Activated CD8-positive, alpha-beta memory T cell treated with anti-CD3 and anti-CD28 coated beads, Interleukin-2, amount 50 U/mL, for 48 hours (primary cell): ENCODE measurements at regions not wholly inside any gene's neighbourhood (a gene's known extent, or its start where the extent isn't known, plus 50 kb on each side); places are given as distances from the start of the nearest gene placed in this dataset.
"Not testable (repeated sequence)": the region's sequence is repeated elsewhere in the genome, so short reads cannot be mapped to it uniquely, and the experiment has no call there.

Source experiments
- DNase-seq: peaks from one replicate; pipeline ENCODE4 v3.0.0-alpha.2; 2020

DNA sequence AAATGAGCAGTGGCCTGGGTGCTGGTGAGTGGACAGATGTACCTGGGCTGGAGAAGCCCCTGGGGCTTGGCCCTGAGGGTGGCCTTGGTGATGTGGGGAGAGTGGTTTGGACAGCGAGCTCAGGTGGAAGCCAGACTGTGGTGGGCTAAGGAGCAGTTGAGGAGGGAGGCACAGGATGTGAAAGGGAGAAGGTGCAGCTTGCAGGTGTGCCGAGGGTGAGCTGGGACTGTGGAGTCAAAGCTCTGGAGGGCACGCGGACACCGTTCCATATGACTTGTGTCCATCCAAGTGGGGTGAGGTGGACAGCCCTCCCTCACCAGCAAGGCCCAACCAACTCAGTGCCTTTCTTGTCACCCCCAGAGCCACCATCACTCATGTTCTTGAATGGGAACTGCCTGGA, 170.8 kb upstream of the ZNF267 start:
- no peak for DNase-seq

DNA sequence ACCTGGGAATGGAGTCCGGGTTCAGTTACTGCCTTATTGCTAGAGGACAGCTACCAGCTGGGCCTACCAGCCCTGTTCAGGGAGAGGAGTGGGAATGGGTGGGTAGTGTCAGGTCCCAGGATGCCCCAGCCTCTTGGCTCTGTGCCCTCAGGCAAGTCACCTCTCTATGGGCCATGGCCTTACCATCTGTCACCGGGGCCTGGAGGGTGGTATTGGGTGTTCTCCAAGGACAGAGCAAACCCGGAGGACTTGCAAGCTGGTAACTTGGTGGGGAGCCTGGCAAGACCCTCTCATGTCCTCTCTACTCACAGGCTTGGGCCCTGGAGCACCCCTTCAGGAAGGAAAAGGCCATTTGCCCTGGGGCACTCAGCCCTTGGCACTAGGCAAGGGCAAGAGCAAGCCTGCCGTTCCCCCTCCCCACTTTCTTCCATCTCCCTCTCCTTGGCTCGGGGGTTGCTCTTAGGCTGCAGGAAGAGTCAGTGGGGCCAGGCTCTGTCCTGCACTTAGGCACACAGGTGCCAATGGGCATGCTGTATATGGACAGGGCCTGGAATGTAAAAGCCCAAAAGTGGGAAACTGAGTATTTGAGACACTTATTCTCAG, 170.0 kb upstream of the ZNF267 start:
- no peak for DNase-seq

DNA sequence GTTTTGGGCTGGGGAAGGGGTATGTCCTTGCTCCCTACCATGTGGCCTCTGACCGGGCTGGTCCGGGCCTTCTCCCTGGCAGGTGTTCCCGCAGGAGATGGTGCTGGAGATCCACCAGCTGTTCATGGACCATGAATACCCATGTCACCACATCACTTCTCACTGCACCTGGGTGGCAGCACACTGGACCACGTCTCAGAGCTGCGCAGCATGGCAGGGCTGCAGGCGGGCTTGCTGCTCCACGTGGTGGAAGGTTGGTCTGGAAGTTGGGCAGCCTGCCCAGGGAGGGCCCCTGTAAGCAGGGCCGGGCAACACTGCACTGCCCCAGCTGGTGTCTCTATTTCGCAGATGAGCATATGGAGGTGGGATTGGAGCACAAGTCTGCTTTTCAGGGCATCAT, 169.5 kb upstream of the ZNF267 start:
- DNase-seq, result no peak

DNA sequence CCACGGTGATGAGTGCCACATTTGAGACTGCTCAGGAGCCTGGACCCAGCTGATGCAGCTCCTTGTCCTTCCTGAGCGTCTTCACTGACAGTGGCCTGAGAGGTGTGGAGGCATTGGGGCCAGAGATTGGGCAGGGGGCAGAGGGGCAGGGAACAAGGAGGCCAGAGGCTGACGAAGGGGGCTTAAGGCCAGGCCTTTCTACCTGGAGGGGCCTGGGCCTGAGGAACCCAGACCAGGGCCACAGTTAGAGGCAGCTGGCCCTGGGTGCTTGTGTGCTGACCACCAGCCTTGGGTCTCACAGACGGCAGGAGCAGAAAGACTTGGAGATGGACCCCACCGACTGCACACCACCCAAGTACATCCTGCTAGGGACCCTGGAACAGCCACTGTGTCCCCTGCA, 168.2 kb upstream of the ZNF267 start:
- no peak for DNase-seq

DNA sequence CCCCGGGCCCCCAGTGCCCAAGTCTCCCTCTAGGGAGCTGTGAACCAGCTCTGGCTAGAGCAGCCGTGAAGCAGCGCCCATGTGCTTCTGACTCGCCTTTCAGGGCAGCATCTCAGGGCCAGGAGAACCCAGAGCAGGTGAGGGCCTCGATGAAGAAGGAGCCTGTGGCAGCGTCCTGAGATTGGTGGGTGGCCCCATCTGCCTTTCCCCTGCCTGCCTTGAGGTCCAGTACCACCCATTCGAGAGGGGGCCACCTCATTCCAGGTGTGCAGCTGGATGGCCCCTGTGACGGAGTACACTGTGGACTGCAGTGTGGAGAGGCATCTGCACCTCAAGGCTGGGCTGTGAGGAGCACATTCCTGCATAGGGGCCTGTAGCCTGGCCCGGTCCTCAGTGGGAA, 167.3 kb upstream of the ZNF267 start:
- DNase-seq, result no peak

DNA sequence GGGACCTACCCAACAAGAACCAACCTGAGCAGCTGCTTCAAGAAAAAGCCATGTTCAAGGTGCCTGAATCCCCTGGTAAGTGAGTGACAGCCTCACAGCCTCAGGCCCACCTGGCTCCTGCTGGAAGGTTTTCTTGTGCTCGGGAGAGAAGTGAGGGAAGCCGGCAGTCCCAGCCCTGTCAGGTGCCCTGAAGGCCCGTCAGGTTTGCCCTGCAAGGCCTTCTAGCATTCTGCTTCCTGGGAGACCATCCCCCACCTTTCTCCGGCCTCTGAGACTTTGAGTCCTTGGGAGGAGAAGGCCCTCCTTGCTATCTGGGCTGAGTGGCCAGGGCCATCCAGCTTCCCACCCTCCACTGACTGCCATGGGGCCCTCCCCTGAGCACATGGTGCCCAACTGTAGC, 166.7 kb upstream of the ZNF267 start:
- no peak for DNase-seq

DNA sequence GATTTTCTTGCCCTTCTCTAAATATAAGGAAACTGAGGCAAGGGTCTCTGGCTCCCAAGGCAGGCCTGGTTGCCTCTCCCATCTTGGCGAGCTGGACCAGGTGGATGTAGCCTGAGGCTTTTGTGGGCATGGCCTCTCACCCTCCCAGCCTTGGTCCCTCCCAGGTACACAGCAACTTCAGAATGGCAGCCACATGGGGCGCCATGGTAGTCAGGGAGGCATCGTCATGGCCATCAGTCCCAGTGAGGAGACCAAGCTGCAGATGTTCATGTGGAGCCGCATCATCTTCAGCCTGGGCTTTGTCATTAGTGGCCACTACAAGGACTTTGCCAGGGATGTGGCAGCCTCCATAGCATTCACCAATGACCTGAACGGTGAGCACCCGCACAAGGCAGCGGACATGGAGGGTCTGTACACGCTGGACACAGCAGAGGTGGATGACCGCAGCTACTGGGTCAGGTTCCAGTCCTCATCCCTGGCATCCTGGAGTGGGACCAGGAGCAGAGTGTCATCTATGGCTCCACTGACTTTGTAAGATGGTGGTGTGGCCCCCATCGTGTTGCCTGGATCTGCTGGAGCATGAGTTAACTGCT, 165.8 kb upstream of the ZNF267 start:
- no peak for DNase-seq

DNA sequence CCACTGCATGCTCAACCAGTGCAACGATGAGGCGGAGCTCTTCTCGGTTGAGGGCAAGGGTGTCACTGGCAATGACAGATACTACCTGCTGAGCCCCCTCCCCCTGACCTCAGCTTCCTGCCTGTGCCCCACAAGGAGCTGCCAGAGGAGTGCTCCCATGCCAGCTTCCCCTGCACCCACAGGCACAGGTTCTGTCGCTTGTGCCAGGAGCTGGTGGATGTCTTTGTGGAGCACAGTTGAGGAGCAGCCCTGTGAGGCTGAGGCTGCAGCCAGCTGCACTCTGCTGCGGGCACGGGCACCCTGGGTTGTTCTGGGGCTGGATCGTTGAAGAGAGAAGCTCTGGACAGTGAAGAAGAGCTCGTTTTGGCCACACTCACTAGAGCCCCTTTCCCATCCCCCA, 165.3 kb upstream of the ZNF267 start:
- DNase-seq, result no peak

DNA sequence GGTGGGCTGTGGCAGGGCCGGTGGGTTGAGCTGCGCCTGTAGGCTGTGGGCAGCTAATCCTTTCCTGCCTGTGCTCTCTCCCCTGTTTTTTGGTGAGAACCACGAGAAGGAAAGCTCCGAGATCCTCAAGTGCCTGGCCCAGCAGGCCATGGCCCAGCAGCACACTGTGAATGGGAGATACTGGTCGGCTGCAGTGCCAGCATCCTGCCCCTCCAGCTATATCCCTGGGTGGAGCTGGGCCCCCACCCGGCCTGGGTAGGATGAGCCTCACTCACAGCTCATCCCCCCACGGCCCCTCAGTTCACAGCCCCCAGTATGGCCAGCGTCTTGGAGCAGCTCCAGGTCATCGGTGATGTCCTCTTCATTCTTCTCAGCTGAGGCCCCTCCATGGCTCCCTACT, 164.4 kb upstream of the ZNF267 start:
- DNase-seq, result no peak

DNA sequence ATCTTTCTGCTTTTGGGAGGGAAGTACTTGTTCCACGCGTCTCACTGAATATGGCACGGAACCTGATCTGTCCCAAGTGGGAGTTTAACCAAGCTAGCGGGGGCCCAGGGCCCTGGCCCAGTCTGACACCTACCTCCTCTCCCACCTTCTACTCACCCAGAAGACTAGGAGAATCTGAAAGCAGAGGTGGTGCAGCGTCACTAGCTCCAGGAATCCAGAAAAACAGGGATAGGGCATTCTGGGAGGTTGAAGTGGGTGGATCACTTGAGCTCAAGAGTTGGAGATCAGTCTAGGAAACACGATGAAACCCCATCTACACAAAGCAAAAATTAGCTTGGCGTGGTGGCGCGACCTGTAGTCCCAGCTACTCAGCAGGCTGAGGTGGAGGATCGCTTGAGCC, 163.5 kb upstream of the ZNF267 start:
- no peak for DNase-seq

DNA sequence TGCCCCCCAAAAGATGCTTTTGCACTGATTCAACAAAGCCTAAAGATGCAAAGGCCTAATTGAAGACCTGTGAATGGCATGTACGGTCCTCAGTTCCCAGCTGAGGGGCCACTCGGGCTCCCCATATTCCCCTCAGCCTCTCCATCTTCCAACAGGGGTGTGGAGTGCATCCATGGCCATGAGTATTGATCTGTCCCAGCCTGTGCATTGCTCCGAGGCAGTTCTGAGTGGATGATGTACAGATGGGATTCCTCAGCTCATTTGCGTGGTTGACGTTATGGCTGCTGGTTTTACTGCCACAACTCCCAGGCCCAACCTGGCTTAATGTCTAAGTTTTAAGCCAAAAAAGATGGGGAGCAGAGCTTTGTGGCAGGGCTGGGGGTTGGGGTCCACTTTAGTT, 162.7 kb upstream of the ZNF267 start:
- DNase-seq, result no peak

DNA sequence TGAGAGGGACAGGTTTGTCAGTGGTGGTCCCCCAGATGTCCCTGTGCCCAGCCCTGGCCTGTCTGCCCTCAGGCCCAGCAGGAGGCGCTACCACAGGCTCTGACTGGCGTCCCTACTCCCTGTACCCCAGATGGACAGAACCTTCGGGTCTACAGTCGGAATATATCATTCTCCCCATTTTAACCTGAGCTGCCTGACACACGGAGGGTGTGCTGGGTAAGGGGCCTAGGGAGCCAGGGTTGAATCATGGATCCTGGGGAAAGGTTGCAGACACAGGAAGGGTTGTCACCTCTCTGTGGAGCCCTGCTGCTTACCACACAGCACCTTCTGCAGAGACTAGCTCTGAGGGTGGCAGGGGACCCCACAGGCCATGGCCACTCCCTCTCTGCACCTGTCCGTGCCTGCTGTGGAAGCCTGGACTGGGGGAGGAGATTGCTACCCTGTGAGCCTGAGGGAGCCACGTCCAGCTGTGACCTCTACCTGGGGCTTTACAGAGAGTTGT, 162.2 kb upstream of the ZNF267 start:
- DNase-seq, result no peak

DNA sequence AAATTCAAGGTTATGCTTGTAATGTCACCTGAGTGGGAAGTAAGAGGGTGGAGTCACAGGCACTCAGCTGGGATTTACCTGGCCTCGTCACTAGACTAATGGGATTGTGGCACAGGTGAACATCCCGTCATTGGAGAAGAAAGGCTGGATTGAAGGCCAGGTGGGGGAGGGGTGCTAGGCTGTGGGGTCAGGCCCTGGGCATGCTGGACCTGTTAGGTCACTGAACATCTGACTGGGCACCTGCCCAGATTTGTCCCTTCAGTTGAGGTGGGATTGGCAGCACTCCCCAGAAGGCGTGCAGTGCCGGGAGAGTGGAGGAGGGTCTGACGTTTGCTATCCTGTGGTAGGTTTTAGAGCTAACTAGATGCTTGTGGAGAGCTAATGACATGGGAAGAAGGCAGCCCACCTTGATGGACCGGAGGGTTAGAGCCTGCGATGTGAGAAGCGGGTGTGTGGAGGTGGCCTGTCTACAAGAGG, 161.5 kb upstream of the ZNF267 start:
- no peak for DNase-seq

DNA sequence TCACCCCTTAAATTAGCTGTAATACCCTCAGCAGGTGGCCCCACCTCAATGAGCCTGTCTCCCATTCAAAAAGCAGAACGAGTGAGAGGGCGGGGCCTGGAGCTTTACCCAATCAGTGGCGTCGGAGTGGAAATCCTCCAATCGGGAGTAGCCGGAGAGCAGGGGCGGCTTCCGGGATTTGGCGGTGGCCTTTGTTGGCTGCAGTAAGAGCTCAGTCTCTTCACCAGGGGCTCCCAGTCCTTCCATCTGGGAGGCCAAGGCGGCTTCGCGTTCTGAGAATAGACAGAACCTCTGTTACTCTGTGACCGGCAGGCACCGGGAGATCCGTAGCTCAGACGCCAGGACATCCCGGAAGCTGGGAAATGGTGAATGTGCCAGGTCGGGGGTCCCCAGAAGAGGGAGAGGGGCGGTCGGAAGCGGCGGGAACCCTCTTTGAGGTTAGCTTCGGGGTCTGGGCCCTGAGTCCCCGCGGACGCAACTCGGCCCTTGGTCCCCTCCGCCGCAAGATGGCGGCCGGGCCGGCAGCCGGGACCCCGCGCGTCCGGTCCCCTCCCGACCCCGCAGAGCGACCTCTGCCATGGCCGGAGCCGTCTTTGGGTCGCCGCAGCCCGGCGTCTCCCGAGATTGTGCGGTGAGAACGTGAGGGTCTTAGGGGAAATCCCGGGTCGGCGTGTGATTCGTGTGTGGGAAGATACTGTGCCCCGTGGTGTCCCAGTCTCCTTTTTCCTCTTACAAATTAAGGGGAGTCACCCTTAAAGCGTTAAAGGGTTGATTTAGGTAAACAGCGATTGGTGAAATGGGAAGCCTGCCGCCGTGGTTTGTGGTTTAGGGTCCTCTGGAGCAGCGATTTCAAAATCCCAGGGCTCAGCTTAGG, 160.3 kb upstream of the ZNF267 start:
- DNase-seq, result peak; percentile 92

DNA sequence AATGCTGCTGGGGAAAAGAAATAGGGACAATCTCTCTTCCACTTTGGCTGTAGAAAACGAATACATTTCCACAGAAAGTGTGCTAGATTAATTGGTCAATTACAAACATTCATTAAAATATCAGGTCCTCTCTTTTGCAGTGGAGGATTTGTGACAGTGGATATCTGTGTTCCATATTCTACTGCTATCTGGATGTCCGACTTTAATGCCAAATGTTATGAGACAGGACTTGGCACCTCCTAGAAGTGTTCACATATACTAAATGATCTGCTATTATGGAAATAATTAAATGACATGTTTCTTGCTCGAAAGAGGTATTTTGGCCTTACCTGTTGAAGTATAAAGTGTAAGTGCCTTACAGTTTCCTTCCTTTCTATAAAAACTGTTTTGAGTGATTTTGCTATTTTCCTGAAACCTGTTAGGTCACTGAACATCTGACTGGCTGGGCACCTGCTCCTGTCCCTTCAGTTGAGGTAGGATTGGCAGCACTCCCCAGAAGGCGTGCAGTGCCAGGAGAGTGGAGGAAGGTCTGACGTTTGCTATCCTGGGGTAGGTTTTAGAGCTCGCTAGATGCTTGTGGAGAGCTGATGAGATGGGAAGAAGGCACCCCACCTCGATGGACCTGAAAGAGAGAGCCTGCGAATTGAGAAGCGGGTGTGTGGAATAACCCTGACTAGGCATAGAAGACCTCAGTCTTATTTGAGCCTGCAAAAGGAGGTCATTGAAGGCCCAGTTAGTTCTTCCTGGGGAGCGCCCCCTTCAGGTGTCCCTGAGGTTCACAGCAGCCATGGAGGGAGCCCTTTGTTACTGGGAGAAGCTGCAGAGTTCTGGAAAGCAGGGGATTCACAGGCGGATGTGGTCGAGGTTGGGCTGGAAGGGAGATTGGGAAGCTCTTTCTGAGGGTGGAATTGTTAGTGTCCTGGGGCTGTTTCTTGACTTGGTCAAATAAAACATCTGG, 159.4 kb upstream of the ZNF267 start:
- DNase-seq, result no peak

DNA sequence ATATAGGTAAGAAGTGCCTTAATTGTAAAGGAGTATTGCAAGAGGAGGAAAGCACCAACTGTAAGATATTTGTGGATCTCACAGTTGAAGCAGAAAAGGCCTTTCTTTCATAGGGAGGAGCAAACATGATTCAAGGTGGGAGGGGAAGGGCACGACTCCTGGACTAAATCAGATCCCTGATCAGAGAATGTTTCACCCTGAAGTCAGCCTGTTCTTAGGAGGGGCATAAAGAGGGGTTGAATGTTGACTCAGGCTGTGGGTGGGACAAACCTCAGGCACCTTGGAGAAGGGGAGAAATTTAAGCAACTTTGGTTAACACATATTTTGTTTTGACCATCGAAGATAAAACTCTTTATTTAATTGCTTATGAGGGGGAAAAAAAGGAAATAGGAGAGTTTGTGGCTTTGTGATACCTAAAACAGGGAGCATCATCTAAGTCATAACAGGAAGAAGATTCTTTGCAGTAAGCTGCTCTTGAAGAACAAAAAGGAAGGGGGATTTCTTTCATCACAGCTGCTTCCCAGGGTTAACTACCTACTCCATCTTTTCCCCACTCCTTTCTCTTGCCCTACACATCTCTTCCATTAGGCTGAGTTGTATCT, 158.6 kb upstream of the ZNF267 start:
- no peak for DNase-seq

DNA sequence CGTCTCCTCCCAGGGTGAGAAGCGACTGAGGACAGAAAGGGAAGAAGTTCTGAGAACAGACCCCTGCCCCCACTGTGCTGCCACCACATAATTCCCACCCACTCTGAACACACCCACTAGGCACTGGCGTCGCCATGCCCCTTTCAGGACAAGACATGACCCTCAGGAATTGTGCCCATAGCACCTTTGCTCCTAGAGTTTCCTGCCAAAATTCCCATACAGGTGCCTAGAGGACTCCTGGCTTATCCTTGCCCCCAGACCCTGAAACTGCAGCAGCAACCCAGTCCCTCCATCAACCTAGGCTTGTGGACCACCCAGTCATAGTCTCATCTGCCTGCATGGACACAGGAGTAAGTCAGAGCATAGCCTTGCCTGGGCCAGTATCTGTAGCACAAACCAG, 157.7 kb upstream of the ZNF267 start:
- DNase-seq, result no peak

DNA sequence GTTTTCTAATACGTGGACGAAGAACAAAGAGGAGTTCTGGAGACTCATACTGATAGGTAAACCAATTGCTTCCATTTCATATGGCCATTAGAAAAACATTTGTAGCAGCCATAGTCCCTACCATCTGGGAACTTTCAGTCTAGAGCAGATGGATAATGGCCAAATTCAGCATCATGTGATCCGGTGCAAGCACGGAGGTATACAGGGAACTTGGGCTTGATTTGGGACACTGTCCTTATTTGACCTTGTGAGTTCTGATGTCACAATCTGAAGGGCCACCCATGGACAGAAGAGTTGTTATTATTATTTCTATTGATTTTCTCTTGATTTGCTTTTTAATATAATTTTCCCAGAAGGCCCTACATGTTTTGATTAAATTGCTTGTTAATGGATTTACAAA, 154.6 kb upstream of the ZNF267 start:
- DNase-seq, result no peak

DNA sequence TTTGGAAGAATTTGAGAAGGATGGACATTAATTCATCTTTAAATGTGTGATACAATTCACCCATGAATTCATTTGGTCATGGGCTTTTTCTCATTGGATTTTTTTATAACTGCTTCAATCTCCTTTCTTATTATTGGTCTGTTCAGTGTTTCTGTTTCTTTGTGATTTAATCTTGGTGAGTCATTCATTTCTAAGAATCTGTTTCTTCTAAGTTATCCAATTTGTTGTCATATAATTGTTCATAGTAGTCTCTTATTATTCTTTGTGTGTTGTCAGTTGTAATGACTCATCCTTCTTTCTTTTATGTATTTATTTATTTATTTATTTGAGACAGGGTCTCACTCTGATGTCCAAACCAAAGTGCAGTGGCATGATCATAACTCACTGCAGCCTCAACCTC, 146.1 kb upstream of the ZNF267 start:
- DNase-seq, result no peak

DNA sequence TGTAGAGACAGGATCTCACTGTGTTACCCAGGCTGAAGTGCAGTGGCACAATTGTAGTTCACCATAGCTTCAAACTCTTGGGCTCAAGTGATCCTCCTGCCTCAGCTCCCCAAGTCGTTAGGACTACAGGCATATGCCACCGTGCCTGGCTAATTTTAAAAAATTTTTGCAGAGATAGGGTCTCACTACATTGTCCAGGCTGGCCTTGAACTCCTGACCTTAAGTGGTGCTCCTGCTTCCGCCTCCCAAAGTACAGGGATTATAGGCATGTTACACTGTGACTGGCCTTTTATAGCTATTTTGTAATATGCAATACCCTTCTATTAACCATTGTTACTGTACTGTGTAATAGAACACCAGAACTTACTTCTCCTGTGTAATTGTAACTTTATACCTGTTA, 139.3 kb upstream of the ZNF267 start:
- no peak for DNase-seq

DNA sequence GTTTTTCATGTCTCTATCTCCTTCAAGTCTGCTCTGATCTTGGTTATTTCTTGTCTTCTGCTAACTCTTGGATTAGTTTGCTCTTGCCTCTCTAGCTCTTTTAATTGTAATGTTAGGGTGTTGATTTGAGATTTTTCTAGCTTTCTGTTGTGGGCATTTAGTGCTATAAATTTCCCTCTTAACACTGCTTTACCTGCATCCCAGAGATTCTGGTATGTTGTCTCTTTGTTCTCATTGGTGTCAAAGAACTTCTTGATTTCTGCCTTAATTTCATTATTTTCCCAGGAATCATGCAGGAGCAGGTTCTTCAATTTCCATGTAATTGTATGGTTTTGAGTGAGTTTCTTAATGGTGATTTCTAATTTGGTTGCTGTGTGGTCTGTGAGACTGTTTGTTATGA, 128.5 kb upstream of the ZNF267 start:
- not testable (repeated sequence) for DNase-seq

DNA sequence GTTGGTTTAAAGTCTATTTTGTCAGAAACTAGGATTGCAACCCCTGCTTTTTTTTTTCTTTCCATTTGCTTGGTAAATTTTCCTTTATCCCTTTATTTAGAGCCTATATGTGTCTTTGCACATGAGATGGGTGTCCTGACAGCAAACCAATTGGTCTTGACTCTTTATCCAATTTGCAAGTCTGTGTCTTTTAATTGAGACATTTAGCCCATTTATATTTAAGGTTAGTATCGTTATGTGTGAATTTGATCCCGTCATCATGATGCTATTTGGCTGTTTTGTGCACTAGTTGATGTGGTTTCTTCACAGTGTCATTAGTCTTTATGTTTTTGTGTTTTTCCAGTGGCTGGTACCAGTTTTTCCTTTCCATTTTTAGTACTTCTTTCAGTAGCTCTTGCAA, 127.7 kb upstream of the ZNF267 start:
- no peak for DNase-seq
